Transverse colon (tissue), 4 donors: ENCODE measurements at regions not wholly inside any gene's neighbourhood (a gene's known extent, or its start where the extent isn't known, plus 50 kb on each side); places are given as distances from the start of the nearest gene placed in this dataset.
"Not testable (repeated sequence)": the region's sequence is repeated elsewhere in the genome, so short reads cannot be mapped to it uniquely, and the experiment has no call there.

ENCODE experiments used
- CTCF ChIP-seq, 5 experiments: fragments of 200-600 bp in 3 of 5; fragments of 450-650 bp in 2 of 5; sonication (generic) in 3 of 5; IDR thresholded peaks; 1 replicate in 2 of 5; 2 replicates in 3 of 5; pipeline ENCODE4 v1.5.1; 2016 to 2017; ENCODE audit warnings: antibody characterized with exemption in 5 of 5, inconsistent platforms in 3 of 5, mild to moderate bottlenecking in 2 of 5, moderate library complexity in 1 of 5
- EP300 ChIP-seq: sonication (generic); formaldehyde crosslinking; IDR thresholded peaks from one replicate; pipeline ENCODE4 v1.6.1; 2017; ENCODE audit warnings: antibody characterized with exemption, low read depth
- POLR2A ChIP-seq: fragments of 450-650 bp; IDR thresholded peaks from one replicate; pipeline ENCODE4 v1.6.1; 2016; ENCODE audit warnings: antibody characterized with exemption, mild to moderate bottlenecking, moderate library complexity
- POLR2AphosphoS5 ChIP-seq, 3 donors: sonication (generic); formaldehyde crosslinking; IDR thresholded peaks; one replicate each; pipeline ENCODE4 v1.6.1; 2016; ENCODE audit warnings: antibody characterized with exemption in 3 of 3

GRCh38 chr2:230634721-230635313, 77.8 kb upstream of the CAB39 start:
- not testable (repeated sequence) for TF ChIP-seq CTCF (IDR thresholded peaks at IDR 0.05); POLR2A; POLR2AphosphoS5 (IDR thresholded peaks at IDR 0.05); EP300
